ENCODE measurements at regions not wholly inside any gene's neighbourhood (a gene's known extent, or its start where the extent isn't known, plus 50 kb on each side); places are given as distances from the start of the nearest gene placed in this dataset.

DNA sequence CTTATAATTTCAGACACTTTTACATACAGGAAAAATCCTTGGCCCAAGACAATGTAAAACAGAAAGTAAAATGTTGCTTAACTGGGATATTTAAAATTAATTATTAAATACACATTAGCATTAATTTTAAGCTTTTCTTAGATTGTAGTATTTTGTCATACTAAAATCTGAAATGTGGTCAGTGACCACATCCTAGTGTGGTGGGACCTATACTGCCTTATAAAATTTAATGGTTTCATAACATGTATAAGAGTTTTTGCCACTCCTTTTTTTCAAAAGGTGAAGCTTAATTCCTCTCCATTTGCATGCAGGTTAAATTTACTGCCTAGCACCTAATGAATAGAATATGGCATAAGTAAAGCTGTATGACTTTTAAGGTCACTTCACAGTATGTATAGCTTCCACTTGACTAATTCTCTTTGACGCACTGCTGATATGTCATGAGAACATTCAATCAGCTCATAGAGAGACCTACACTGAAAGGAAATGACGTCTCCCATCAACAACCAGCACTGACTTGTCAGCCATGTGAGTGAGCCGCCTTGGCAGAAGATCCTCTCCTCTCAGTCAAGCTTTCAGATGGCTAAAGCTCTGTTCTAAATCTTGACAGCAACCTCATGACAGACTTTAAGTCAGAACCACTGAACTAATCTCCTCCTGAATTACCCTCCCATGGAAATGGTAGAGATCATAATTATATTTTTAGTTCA lies 847.8 kb downstream of the SI start:
- DNase-seq, result no peak

DNA sequence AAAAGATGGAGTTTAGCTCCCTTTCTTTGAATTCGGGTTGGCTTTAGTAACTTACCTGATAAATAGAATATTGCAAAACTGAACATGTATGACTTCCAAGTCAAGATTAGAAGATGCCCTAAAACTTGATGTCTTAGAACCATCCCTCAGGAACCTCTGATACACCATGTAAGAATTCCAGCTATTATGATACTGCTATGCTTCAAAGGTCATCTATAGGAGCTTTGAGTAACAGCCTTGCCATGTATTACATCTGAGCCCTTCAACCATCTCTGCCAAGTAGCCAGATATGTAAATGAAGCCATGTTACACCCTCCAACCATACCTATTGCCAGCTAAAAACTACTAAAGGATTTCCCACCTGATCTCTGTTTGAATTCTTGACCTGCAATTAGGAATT lies 854.2 kb downstream of the SI start:
- no peak for DNase-seq

DNA sequence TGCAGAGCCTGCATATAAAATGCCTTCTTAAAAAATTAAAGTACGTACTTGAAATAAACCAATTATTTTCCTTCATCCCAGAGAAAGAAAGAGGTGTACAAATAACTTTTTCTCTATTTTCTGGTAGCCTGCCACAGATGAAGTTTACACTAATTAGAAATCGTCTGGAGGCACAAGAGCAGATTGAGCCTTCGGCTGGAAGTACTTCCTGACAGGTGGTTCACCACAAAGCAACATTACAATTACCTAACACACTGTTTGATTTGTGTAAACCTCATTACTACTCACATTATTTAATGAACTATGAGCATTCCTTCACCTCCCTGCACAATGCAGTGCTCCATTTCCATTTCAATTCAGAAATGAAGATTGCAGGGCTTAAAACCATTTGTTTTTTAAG lies 856.1 kb downstream of the SI start:
- peak; percentile 56 for DNase-seq

DNA sequence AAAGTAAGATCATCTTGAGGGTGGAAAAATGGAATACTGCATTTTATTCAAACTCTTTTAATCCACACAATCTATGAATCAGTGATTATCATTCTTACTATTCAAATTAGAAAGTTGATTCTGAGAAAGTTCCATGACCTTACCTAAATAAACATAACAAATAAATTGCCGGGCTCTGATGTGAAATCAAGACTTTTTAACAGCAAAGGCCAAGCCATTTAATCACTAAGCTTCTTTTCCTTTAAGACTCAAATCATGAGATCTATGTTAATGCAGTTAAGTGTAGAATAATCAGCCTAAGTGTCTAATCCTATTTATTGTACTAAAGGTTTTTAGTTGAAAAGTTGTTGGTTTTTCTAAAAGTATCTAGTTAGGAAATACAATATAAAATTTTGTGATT lies 857.0 kb downstream of the SI start:
- no peak for DNase-seq

DNA sequence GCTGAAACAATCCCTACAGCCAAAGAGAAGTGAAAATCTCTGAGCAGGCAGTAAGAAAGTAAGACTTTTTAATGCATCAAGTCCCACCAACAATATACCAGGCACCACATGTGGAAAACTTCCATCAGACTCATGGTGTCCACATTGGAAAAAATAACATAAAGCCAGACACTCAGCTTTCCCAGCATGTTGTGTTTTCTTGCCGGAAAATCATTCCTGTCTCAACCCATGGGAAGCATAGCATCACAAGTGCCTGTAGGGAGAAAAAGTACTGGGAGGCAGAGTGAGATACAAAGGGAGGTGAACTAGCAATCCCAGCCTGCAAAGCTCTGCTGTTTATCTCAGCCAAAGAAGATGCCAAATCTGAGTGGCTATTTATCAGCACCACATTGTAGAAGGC lies 868.9 kb downstream of the SI start:
- no peak for DNase-seq

DNA sequence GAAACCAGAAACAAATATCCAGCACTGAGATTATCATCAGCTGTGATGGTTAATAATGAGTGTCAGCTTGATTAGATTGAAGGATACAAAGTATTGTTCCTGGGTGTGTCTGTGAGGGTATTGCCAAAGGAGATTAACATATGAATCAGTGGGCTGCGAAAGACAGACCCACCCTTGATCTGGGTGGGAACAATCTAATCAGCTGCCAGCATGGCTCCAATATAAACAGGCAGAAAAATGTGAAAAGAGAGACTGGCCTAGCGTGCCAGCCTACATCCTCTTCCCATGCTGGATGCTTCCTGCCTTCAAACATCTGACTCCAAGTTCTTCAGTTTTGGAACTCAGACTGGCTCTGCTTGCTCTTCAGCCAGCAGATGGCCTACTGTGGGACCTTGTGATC lies 869.5 kb downstream of the SI start:
- no peak for DNase-seq

DNA sequence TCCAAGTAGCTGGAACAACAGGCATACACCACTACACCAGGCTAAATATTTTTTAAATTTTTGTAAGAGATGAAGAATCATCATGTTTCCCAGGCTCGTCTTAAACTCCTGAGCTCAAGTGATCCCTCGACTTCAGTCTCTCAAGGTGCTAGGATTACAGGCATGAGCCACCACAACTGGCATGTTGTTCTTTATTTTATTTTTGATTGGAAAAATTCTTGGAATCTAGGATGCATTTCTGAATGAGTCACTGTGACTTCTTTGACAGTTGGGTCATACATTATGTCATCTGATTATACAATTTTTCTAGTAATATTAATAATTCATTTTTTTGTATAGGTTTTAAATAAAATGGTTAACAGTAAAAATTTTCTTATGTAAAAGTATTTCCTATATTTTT lies 870.2 kb downstream of the SI start:
- no peak for DNase-seq

DNA sequence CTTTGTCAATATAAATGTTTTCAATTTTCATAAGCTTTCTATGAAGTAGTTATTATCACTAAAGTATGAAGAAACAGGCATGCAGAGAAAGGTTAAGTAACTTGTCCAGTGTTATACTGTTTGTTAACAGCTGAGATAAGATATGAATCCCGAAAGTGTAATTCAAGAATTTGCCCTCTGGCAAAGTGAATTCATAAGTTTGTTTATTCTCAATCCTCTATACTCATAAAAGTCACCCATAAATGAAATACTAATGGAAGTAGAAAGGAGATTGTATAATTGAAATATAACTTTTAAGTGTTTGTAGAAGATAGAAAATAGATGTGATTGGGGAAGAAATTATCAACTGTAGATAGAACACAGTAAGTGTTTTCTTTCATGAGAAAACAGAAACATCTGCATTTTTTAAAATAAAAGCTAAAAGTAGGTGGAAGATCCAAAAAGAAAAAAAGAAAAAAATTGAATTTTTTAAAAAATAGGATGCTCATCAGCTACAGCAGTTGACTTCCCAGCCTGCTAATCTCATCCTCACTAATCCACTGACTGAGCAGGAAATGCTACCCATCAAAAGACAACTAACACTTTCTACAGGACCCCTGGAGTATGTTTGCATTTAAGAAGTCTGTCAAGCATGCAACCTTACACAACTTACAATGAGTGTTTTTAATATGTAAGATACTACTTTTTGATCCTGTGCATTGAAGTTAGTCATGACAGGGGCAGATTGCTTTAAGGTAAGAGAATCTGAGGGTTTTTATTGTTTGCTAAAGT lies 878.1 kb downstream of the SI start:
- no peak for DNase-seq

DNA sequence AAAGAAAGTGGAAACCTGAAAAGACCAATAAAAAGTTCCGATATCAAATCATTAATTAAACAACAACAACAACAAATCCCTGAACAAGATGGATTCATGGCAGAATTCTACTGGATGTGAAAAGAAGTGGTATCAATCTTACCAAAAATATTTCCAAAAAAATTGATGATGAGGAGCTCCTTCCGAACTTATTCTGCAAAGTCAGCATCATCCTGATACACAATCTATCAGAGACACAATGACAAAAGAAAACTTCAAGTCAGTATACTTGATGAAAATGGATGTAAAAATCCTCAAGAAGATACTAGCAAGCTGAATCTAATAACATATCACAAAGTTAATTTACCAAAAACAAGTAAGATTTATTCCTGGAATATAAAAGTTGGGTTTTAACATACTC lies 881.8 kb downstream of the SI start:
- DNase-seq, result no peak

DNA sequence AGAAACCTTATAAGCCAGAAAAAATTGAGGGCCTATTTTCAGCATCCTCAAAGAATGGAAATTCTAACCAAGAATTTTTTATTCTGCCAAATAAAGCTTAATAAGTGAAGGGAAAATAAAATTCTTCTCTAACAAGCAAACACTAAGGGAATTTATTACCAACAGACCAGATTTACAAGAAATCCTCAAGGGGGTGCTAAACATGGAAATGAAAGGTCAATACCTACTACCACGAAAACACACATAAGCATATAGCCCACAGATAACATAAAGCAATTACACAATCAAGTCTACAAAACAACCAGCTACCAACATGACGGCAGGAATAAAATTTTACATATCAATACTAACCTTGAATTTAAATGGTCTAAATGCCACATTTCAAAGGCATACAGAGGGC lies 883.5 kb downstream of the SI start:
- DNase-seq, result no peak

DNA sequence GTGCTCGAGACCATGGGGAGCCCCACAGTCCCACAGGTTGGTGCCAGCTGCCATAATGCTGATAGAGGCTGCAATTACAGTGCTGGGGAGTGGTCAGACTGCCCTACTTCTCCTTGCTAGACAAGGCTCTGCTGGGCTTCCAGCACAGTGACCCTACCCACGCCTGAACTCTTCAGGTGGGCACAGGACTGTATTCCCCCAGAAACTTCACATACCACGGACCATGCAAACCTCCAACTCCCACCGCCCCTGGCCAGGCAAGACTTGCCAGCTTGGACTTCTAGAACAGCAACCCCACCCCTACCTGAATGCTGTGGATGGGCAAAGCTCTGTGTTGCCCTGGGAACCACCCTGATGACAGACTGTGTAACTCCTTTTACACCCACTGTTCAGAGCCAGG lies 885.3 kb downstream of the SI start:
- DNase-seq, result no peak

DNA sequence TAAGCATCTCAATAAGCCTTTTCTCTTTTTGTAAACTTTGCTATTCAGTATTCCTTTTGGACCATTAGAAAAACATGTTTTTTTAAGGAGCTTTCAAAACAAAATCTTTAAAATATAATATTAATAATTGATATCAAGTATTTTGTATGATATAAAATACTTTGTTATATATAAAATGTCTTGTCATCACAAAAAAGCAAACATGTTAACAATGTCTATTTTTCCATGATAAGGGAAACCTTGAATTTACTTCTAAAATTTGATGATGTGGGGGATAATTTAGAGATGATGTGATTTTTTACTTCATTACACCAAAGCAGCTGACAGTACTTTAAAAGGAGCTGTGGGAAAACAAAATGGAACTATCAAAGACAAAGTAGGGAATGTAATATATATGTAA lies 887.7 kb downstream of the SI start:
- DNase-seq, result no peak

DNA sequence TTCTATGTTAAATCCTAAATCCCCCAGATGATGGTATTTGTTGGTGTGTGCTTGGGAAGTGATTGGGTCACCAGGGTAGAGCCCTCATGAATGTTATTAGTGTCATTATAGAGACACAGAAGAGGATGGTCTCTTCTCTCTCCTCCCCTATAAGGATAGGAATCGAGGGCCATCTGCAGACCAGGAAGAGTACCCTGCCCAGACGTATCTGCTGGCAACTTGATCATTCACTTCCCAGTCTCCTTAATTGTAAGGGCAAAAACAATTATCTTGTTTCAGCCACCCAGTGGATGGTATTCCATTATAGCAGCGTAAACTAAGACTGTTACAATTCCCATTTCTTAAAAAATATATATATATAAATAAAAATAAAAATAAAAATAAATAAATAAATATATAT lies 892.2 kb downstream of the SI start:
- no peak for DNase-seq

DNA sequence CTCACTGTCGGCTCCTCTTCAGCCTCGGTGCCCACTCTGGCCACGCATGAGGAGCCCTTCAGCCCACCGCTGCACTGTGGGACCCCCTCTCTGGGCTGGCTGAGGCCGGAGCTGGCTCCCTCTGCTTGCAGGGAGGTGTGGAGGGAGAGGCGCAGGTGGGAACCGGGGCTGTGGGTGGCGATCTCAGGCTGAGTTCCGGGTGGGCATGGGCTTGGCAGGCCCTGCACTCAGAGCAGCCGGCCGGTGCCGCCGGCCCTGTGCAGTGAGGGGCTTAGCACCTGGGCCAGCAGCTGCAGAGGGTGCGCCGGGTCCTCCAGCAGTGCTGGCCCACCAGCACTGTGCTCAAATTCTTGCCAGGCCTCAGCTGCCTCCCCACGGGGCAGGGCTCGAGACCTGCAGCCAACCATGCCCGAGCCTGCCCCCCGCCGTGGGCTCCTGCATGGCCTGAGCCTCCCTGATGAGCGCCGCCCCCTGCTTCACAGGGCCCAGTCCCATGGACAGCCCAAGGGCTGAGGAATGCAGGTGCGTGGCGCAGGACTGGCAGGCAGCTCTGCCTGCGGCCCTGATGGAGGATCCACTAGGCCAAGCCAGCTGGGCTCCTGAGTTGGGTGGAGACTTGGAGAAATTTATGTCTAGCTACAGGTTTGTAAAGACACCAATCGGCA lies 899.1 kb downstream of the SI start:
- DNase-seq, result no peak

DNA sequence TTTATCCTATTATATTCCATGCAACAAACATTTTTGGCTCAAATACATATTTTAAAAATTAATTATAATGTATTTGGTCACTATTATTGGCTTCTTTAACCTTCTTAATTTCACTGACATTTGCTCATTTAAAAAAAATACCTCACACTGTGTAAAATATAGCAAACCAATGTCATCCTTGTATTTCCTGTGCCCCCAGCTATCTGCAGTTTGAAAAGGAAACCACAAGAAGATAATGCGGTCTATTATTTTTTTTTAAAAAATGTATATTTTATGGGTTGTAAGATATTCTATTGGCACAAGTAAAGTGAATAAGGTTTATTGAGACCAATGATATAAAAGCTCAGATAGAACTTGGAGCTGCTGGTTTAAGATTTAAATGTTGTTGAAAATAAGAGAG lies 904.2 kb downstream of the SI start:
- DNase-seq, result no peak

DNA sequence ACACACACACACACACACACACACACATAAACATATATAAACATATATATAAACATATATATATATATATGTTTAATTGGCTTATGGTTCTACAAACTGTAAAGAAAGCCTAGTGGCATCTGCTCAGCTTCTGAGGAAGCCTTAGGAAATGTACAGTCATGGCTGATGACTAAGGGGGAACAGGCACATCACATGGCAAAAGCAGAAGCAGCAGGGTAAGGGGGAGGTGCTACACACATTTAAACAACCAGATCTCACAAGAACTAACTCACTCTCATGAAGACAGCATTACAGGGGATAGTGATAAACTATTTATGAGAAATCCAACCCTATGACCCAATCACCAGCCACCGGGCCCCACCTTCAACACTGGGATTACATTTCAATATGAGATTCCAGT lies 922.9 kb downstream of the SI start:
- no peak for DNase-seq

DNA sequence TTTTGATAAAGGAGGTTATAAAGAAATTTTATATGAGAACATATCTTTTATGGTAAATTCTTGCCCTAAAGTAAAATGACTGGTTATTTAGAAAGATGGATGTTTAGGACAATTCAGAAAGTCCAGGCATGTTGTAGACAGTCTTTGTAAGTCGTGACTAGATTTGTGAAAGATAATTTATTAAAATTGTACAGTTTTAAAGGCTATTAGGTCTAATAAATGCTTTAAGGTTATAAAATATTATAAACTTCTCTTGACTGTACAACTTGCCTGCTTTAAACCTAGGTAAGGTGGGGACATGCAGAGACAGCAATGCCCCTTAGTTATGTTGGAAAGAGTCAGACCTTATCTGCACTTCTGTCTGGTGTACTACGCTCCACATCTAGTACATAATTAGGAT lies 933.5 kb downstream of the SI start:
- DNase-seq, result no peak

DNA sequence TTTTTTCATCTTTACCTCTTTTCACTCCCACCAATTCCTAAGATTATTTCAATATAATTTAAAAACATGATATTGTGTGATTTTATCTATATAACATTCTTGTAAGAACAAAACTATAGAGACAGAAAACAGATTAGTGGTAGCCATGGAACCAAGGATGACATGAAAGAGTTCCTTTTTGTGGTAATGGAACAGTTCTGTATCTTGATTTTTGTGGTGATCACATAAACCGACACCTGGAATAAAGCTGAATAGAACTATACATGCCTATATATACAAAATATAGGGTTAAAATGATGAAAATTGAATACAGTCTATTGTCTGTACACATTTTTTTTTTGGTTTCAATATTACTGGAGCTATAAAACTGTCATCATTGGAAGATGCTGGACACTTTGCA lies 945.4 kb downstream of the SI start:
- DNase-seq, result no peak

DNA sequence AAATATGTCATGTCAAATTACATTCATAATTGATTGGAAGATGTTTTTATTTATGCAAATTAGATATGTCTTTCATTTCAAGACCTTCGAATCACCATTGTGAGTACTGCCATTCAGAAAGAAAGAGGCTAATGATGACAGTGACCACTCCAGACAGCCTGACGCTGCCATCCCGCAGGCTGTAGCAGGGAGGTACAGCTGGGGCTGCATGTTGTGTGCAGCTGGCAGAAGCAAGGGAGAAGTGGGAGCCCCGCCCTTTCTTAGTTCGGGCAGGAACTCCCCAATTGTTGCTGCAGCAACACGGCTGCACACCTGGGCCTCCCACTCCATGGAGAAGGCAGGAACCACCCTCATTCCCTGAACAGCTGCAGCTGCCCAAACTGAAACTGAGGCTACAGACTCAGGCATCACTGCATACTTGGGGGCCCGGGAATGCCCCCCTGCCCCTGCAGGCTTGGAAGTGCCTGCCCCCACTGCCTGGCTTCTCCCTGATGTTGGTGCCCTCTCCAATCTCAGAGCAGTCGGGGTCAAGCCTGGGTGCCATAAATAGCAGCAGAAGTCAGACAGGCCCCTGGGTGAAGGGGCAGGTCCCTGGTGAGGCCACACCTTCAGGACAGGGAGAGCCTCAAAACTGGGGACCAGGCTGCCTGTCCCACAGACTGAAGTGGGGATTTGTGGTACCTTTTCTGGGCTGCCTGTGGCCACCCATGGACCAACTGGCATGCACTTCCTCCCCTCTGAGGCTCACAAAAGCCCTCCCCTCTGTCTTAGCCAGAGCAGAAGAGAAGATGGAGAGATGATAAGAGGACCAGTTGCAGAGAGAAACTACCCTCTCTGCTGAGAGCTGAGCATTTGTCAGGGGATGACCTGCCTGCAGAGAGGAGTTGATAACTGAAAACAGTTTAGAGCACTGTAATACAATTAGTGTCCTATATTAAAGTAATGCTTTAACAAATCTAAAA lies 964.6 kb downstream of the SI start:
- DNase-seq, result no peak

DNA sequence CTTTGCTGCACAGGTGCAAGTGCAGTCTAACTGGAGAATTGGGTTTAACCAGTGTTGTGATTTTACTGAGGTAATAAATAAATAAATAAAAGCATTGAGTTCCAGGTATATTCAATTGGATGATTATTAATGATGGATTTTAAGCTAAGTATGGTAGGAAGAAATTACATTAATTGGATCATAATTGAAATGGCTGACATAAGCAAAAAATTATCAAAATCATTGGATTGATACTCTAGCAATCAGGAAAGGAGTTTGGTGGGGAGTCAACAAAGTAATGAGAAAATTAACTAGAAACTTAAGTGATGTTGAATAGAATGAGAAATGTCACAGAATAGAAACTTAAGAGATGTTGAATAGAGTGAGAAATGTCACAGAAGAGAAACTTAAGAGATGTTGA lies 981.9 kb downstream of the SI start:
- DNase-seq, result no peak

DNA sequence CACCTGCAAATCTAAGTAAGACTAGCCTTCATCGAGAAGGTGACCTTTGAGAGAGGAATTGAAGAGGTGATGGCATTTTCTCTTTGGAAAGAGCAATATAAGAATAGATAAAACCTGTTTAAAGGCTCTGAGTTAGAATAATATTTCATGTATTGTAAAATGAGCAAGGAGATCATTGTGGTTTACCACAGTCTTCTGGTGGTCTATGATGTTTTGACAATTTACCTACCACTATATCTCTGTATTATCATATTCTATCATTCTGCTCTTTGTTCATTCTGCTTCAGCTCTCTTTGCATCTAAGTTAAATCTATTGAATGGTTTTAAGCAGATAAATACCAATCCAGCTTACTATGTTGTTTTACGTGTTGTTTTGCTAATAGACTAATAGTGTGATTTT lies 982.3 kb downstream of the SI start:
- DNase-seq, result no peak

DNA sequence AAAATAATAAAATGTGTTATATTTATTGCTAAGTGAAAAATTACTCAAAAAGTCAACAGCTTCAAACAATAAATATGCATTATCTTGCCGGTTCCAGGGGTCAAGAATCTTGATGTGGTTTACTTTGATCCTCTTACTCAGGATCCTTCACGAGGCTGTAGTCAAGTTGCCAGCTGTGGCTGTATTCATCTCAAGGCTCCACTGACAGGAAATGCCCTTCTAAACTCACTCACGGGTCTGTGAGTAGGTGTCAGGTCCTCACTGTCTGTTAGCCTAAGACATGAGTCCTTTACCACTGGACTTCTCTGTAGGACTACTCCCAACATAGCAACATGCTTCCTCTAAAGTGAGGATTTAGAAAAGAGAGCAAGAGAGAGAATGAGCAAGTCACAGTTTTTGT lies 983.0 kb downstream of the SI start:
- no peak for DNase-seq

DNA sequence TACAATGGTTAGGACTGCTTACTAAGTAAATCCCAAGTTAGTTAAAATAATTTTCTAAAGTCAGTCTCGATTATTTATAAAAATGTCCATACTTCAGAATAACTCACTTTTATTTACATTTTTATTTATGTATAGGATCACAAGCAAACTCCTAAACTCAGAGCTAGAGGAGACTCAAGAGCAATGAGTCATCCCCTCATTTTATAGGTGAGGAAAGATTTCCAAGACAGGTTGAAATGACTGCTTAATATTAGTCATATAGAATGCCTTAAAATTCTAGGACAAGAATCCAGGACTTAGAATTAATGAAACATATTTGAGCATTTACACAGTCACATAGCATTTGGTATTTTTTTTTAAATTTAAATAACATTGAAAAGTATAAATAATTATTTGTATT lies 983.8 kb downstream of the SI start:
- DNase-seq, result no peak

Data from NCI-H524 treated with DMSO at 0.1 percent for 48 hours (cell line).